ENCODE measurements at regions not wholly inside any gene's neighbourhood (a gene's known extent, or its start where the extent isn't known, plus 50 kb on each side); places are given as distances from the start of the nearest gene placed in this dataset.

DNA sequence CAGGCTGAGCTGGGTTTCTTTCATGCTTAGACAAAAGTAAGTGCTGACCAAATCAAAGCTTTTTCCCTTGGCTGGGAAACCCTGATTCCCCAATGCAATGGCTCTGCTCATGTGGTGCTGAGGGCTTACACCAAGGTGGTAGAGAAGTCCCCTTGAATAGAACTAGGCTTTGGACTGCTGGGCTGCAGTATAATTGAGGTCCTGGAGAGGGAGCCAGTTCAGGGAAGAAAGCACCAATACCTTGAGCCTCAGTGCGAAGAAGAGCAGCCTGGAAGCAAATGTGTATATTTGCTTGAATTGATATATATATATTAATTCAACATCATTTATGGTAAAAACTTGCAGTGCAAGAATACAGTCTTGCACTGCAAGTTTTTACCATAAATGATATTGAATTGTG is 391.1 kb downstream of the RPS24 start:
- intact Hi-C loops (cut with micrococcal nuclease) = loop anchor here (1.0 to 2.0 kb wide), 5 partner anchors 97 to 771 kb away; no protein-coding TSS in a partner anchor
- H3K27ac ChIP-seq (ENCODE audit: low read length) = no peak overlapping the region
- TF ChIP-seq EZH2phosphoT487 (IDR thresholded peaks at IDR 0.05; ENCODE audit: borderline replicate concordance, low read length) = no peak
- no peak for TF ChIP-seq EZH2 (IDR thresholded peaks at IDR 0.05; ENCODE audit: low read length, unreplicated experiment)
- TF ChIP-seq CTCF (conservative IDR thresholded peaks at IDR 0.05; ENCODE audit: low read depth, low read length) = peak; percentile 99
- no peaks in the 10 kb centered on the region for H3K36me3 ChIP-seq (ENCODE audit: low read depth, low read length)
- H3F3A ChIP-seq (ENCODE audit: low read length, unreplicated experiment) = no peaks in the 10 kb centered on the region
- H2AFZ ChIP-seq (ENCODE audit: low read length) = no peak overlapping the region
- H3K4me1 ChIP-seq (ENCODE audit: insufficient read depth, low read length) = no peaks in the 10 kb centered on the region
- peaks cover 35% of the 10 kb centered on the region for H3K27me3 ChIP-seq (ENCODE audit: low read length)
- no peak overlapping the region for H3K4me3 ChIP-seq (ENCODE audit: low read length)
- H3K9me3 ChIP-seq (ENCODE audit: low read length) = no peaks in the 10 kb centered on the region
- H3K9me2 ChIP-seq (replicated peaks; ENCODE audit: low read length) = no peaks in the 10 kb centered on the region
- no peak overlapping the region for H3K9ac ChIP-seq (ENCODE audit: low read length)
- no TSS peak for BruUV-seq (replicated peaks)
- H4K20me1 ChIP-seq (ENCODE audit: low read length) = no peaks in the 10 kb centered on the region
- peak; percentile 98 for ATAC-seq
- ChIA-PET CTCF (no interaction called here), POLR2A (ENCODE audit: unreplicated experiment) (no interaction called here)
- peak; percentile 92 for DNase-seq
- no peak overlapping the region for H3K4me2 ChIP-seq (ENCODE audit: low read length)
- no peaks in the 10 kb centered on the region for H3K79me2 ChIP-seq (ENCODE audit: low read length)

DNA sequence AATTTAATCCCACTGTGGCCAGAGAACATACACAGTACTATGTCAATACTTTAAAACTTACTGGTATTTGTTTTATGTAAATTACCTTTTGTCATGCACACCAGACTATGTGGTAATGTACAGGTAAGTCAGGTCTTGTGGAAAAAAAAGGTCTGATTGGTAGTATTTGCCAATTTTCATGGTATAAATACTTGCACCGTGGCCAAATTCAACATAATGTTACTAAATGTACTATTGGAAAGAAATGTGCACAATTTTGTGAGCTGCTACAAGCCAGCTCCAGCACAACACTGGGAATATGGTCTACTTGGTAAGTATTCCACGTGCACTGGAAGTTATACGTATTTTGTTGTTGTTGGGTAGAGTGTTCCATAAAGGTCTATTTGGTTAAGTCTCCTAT is 392.5 kb downstream of the RPS24 start:
- CTCF ChIA-PET = interaction anchor here (0.8 kb wide), 1 partner anchor 95 kb away, joined by 3 read pairs; no protein-coding TSS in a partner anchor

More for the DNA sequence above, 392.5 kb downstream of the RPS24 start:
- TF ChIP-seq EZH2phosphoT487 (IDR thresholded peaks at IDR 0.05; ENCODE audit: borderline replicate concordance, low read length) = no peak
- no peak for TF ChIP-seq CTCF (conservative IDR thresholded peaks at IDR 0.05; ENCODE audit: low read depth, low read length)
- TF ChIP-seq EZH2 (IDR thresholded peaks at IDR 0.05; ENCODE audit: low read length, unreplicated experiment) = no peak
- Histone ChIP-seq H3F3A (ENCODE audit: low read length, unreplicated experiment) (no peaks in the 10 kb centered on the region), H3K9me3 (ENCODE audit: low read length) (no peaks in the 10 kb centered on the region), H3K4me2 (ENCODE audit: low read length) (no peak overlapping the region), H3K79me2 (ENCODE audit: low read length) (no peaks in the 10 kb centered on the region), H3K4me1 (ENCODE audit: insufficient read depth, low read length) (no peaks in the 10 kb centered on the region), H3K27ac (ENCODE audit: low read length) (no peak overlapping the region), H3K4me3 (ENCODE audit: low read length) (no peak overlapping the region), H3K9ac (ENCODE audit: low read length) (no peak overlapping the region), H2AFZ (ENCODE audit: low read length) (no peak overlapping the region), H4K20me1 (ENCODE audit: low read length) (no peaks in the 10 kb centered on the region), H3K27me3 (ENCODE audit: low read length) (peaks cover 50% of the 10 kb centered on the region), H3K9me2 (replicated peaks; ENCODE audit: low read length) (no peaks in the 10 kb centered on the region), H3K36me3 (ENCODE audit: low read depth, low read length) (no peaks in the 10 kb centered on the region)
- intact Hi-C loops (cut with micrococcal nuclease) = no loop called here
- DNase-seq = no peak
- POLR2A ChIA-PET (ENCODE audit: unreplicated experiment) = no interaction called here
- no TSS peak for BruUV-seq (replicated peaks)
- no peak for ATAC-seq

All from PC-3 (cell line).